GM12878 (cell line): ENCODE measurements at regions not wholly inside any gene's neighbourhood (a gene's known extent, or its start where the extent isn't known, plus 50 kb on each side); places are given as distances from the start of the nearest gene placed in this dataset.

Source experiments
- ATAC-seq: fragments of 200-7000 bp; cut with Tn5 transposase; 3 replicates; pipeline ENCODE4 v1.9.1; 2020; ENCODE audit warnings: mild to moderate bottlenecking, moderate library complexity
- BruUV-seq: library from RNA; stranded (reverse); fragments of 400-500 nt; replicated peaks from 2 replicates; lab custom pipeline; 2021; lab: Mats Ljungman, UMichigan
- CTCF ChIA-PET: fragments of 300-600 bp; sonication (Branson Sonifier 250); formaldehyde crosslinking; extraction: SDS; loops from one replicate; lab custom pipeline; 2021; ENCODE audit warnings: inconsistent platforms; lab: Yijun Ruan, JAX
- POLR2A ChIA-PET: fragments of 350-600 bp; formaldehyde crosslinking; extraction: SDS; loops from one replicate; lab custom pipeline; 2021; ENCODE audit warnings: inconsistent platforms; lab: Charles Lee
- RAD21 ChIA-PET: fragments of 300-600 bp; sonication (Branson Sonifier 250); formaldehyde crosslinking; loops from one replicate; lab custom pipeline; 2023; ENCODE audit warnings: antibody characterized with exemption; ENCODE audit not compliant: unreplicated experiment; lab: Charles Lee
- SMC1A ChIA-PET: fragments of 300-600 bp; sonication (Branson Sonifier 250); formaldehyde crosslinking; loops from one replicate; lab custom pipeline; 2023; ENCODE audit not compliant: unreplicated experiment, uncharacterized antibody; lab: Charles Lee
- DNase-seq: peaks from one replicate; pipeline ENCODE4 v3.0.0-alpha.2; 2011; ENCODE audit warnings: low read depth, low spot score
- FAIRE-seq: peaks from 3 replicates; lab custom pipeline; 2011; peaks lifted over from hg19 to GRCh38; lab: Jason Lieb, UNC
- H2AFZ ChIP-seq: 2 replicates; pipeline ENCODE4 v1.6.0; 2011; ENCODE audit warnings: low read depth, low read length, control low read depth; ENCODE audit not compliant: control insufficient read depth
- H3K27ac ChIP-seq: 2 replicates; pipeline ENCODE4 v1.5.1; 2011; ENCODE audit warnings: control low read depth; ENCODE audit not compliant: control insufficient read depth, insufficient read depth
- H3K27me3 ChIP-seq, 2 experiments: replicated peaks in 1 of 2; 2 replicates each; pipeline versions ENCODE4 v1.6.0 to v1.6.1; 2011; ENCODE audit warnings: low read length in 1 of 2; ENCODE audit not compliant: control insufficient read depth in 2 of 2, insufficient read depth in 2 of 2
- H3K36me3 ChIP-seq, 2 experiments: 2 replicates each; pipeline ENCODE4 v1.5.1; 2011; ENCODE audit warnings: low read length in 1 of 2; ENCODE audit not compliant: control insufficient read depth in 2 of 2, insufficient read depth in 2 of 2
- H3K4me1 ChIP-seq: 2 replicates; pipeline ENCODE4 v1.6.1; 2011; ENCODE audit warnings: mild to moderate bottlenecking, low read length, moderate library complexity, mixed read lengths; ENCODE audit not compliant: control insufficient read depth, insufficient read depth
- H3K4me2 ChIP-seq: 2 replicates; pipeline ENCODE4 v1.6.0; 2011; ENCODE audit warnings: control low read depth; ENCODE audit not compliant: control insufficient read depth, insufficient read depth
- H3K4me3 ChIP-seq: fragments of 200-600 bp; sonication (generic); 2 replicates; pipeline ENCODE4 v1.5.1; 2016
- H3K79me2 ChIP-seq: 2 replicates; pipeline ENCODE4 v1.6.0; 2011; ENCODE audit warnings: low read length; ENCODE audit not compliant: control insufficient read depth, insufficient read depth
- H3K9ac ChIP-seq: 2 replicates; pipeline ENCODE4 v1.8.0; 2011; ENCODE audit warnings: low read length, control low read depth, mixed read lengths; ENCODE audit not compliant: control insufficient read depth, insufficient read depth
- H3K9me3 ChIP-seq: replicated peaks from 3 replicates; pipeline ENCODE4 v1.5.1; 2011; ENCODE audit warnings: mild to moderate bottlenecking, low read length; ENCODE audit not compliant: control insufficient read depth, insufficient read depth
- H4K20me1 ChIP-seq: 2 replicates; pipeline ENCODE4 v1.6.0; 2011; ENCODE audit not compliant: control insufficient read depth, insufficient read depth
- ATF2 ChIP-seq: IDR thresholded peaks from 2 replicates; pipeline ENCODE4 v1.6.1; 2012; ENCODE audit warnings: low read length, inconsistent platforms
- CREM ChIP-seq: IDR thresholded peaks from 2 replicates; pipeline ENCODE4 v1.6.1; 2014; ENCODE audit warnings: antibody characterized with exemption, low read depth
- CUX1 ChIP-seq: IDR thresholded peaks from 2 replicates; pipeline ENCODE4 v1.6.1; 2012; ENCODE audit warnings: improper control_type of control experiment, low read depth, low read length; ENCODE audit not compliant: insufficient replicate concordance
- E2F8 ChIP-seq: fragments of 450-650 bp; IDR thresholded peaks from 2 replicates; pipeline ENCODE4 v1.6.1; 2018; ENCODE audit warnings: mild to moderate bottlenecking, low read depth, moderate library complexity; ENCODE audit not compliant: partially characterized antibody
- HDAC6 ChIP-seq: fragments of 200-600 bp; sonication (generic); IDR thresholded peaks from one replicate; pipeline ENCODE4 v1.8.0; 2017; ENCODE audit warnings: antibody characterized with exemption; ENCODE audit not compliant: unreplicated experiment
- JUND ChIP-seq: IDR thresholded peaks from 2 replicates; pipeline ENCODE4 v1.6.1; 2012; ENCODE audit warnings: low read depth, mild to moderate bottlenecking, low read length, improper control_type of control experiment, moderate library complexity
- MYB ChIP-seq: fragments of 150-350 bp; IDR thresholded peaks from 2 replicates; pipeline ENCODE4 v1.6.1; 2014; ENCODE audit warnings: mild to moderate bottlenecking, low read depth, low read length, borderline replicate concordance
- SREBF2 ChIP-seq: IDR thresholded peaks from 2 replicates; pipeline ENCODE4 v1.6.1; 2012; ENCODE audit warnings: mild to moderate bottlenecking, low read length
- WRNIP1 ChIP-seq: IDR thresholded peaks from 2 replicates; pipeline ENCODE4 v1.6.1; 2011; ENCODE audit warnings: low read depth, low read length, improper control_type of control experiment, borderline replicate concordance
- WGBS: methylation state at CpG from one replicate; pipeline ENCODE4 v1.1.6; 2016; ENCODE audit warnings: low lambda C conversion rate; ENCODE audit not compliant: insufficient replicate concordance, insufficient coverage; ENCODE audit errors: missing lambda C conversion rate; 5-methylcytosine and 5-hydroxymethylcytosine counted together
- in situ Hi-C: fragments of 300-500 bp; cut with MboI; formaldehyde crosslinking; loops from 9 replicates; pipeline ENCODE4 v1.14.3; 2018; ENCODE audit warnings: mixed read lengths
- intact Hi-C: fragments of 100-400 bp; cut with micrococcal nuclease; formaldehyde crosslinking; loops from one replicate; pipeline ENCODE4 v1.14.2; 2022; ENCODE audit not compliant: unreplicated experiment
- TF ChIP-seq, protein P1 (sequence below): fragments of 150-350 bp; IDR thresholded peaks from 2 replicates; pipeline ENCODE4 v1.6.1; 2014; ENCODE audit warnings: mild to moderate bottlenecking, low read depth, low read length

- in situ Hi-C loops (no loop called here), intact Hi-C loops (no loop called here)
- Histone ChIP-seq H3K27ac (no peak overlapping the region; the same call in 1 of the 2 replicates), H3K9ac (no peak overlapping the region), H3K27me3 (no peaks in the 10 kb centered on the region), H4K20me1 (no peaks in the 10 kb centered on the region), H3K4me3 (no peak overlapping the region), H2AFZ (no peak overlapping the region), H3K4me2 (no peak overlapping the region), H3K9me3 (no peaks in the 10 kb centered on the region), H3K79me2 (no peaks in the 10 kb centered on the region), H3K4me1 (peaks cover 37% of the 10 kb centered on the region), H3K36me3 (no peaks in the 10 kb centered on the region)
- CTCF ChIA-PET, result interaction anchor here (1.0 to 1.2 kb wide), 2 partner anchors 8 to 298 kb away, joined by 3 read pairs; no protein-coding TSS in a partner anchor
- FAIRE-seq (no peak), ATAC-seq (no peak), DNase-seq (no peak)
- POLR2A ChIA-PET, result interaction anchor here (1.0 kb wide), 1 partner anchor 226 kb away, joined by 3 read pairs; no protein-coding TSS in a partner anchor
- RAD21 ChIA-PET, result interaction anchor here (1.1 kb wide), 1 partner anchor 477 kb away, joined by 3 read pairs; no protein-coding TSS in a partner anchor
- SMC1A ChIA-PET, result interaction anchor here (0.7 to 1.2 kb wide), 2 partner anchors 9 to 90 kb away, joined by 3 to 6 read pairs; no protein-coding TSS in a partner anchor
- BruUV-seq, result no TSS peak
- 82% methylated on average over 5 of the region's 5 CpGs for WGBS
- TF ChIP-seq E2F8, result no peak
- no peak for TF ChIP-seq SREBF2
- TF ChIP-seq ATF2, result no peak
- no peak for TF ChIP-seq JUND
- no peak for TF ChIP-seq CUX1
- TF ChIP-seq HDAC6, result no peak
- no peak for TF ChIP-seq MYB
- TF ChIP-seq CREM, result no peak
- TF ChIP-seq, protein P1, sequence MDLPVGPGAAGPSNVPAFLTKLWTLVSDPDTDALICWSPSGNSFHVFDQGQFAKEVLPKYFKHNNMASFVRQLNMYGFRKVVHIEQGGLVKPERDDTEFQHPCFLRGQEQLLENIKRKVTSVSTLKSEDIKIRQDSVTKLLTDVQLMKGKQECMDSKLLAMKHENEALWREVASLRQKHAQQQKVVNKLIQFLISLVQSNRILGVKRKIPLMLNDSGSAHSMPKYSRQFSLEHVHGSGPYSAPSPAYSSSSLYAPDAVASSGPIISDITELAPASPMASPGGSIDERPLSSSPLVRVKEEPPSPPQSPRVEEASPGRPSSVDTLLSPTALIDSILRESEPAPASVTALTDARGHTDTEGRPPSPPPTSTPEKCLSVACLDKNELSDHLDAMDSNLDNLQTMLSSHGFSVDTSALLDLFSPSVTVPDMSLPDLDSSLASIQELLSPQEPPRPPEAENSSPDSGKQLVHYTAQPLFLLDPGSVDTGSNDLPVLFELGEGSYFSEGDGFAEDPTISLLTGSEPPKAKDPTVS, result no peak
- TF ChIP-seq WRNIP1, result no peak
Observed at GRCh38 chr3:193832833-193833413, 239.9 kb downstream of the OPA1 start.
